HEK293 (cell line): ENCODE measurements at regions not wholly inside any gene's neighbourhood (a gene's known extent, or its start where the extent isn't known, plus 50 kb on each side); places are given as distances from the start of the nearest gene placed in this dataset.

Experiments used
- CTCF ChIA-PET: fragments of 350-600 bp; formaldehyde crosslinking; extraction: SDS; loops from one replicate; lab custom pipeline; 2021; ENCODE audit warnings: antibody characterized with exemption; lab: Yijun Ruan, JAX
- POLR2A ChIA-PET: fragments of 300-600 bp; formaldehyde crosslinking; extraction: SDS; loops from one replicate; lab custom pipeline; 2020; ENCODE audit warnings: antibody characterized with exemption, inconsistent platforms; lab: Yijun Ruan, JAX
- H3K27ac ChIP-seq: fragments of 200-500 bp; sonication (Bioruptor generic); 2 replicates; pipeline ENCODE4 v1.5.1; 2014; ENCODE audit warnings: low read depth, low read length, control low read depth, inconsistent platforms; ENCODE audit errors: extremely low read depth
- H3K36me3 ChIP-seq, 2 experiments: fragments of 200-500 bp in 1 of 2; sonication (Bioruptor generic) in 1 of 2; 1 replicate in 1 of 2; 2 replicates in 1 of 2; pipeline ENCODE4 v1.5.1; 2014 to 2017; ENCODE audit warnings: inconsistent platforms in 2 of 2, low read length in 2 of 2; ENCODE audit not compliant: control insufficient read depth in 2 of 2, insufficient read depth in 1 of 2
- H3K4me1 ChIP-seq: fragments of 200-500 bp; sonication (Bioruptor generic); 2 replicates; pipeline ENCODE4 v1.5.1; 2014; ENCODE audit warnings: mild to moderate bottlenecking, low read length, inconsistent platforms; ENCODE audit not compliant: control insufficient read depth, insufficient read depth
- H3K4me3 ChIP-seq: 2 replicates; pipeline ENCODE4 v1.5.1; 2011; ENCODE audit warnings: low read depth, mild to moderate bottlenecking, control low read depth, low read length, moderate library complexity
- H3K9me3 ChIP-seq: fragments of 200-500 bp; sonication (Bioruptor generic); 2 replicates; pipeline ENCODE4 v1.5.1; 2014; ENCODE audit warnings: low read depth, low read length, inconsistent platforms; ENCODE audit not compliant: control insufficient read depth, insufficient read depth
- FEZF1 ChIP-seq: fragments of 450-650 bp; formaldehyde crosslinking; IDR thresholded peaks from 2 replicates; pipeline ENCODE4 v1.5.1; 2016; ENCODE audit warnings: missing biosample characterization, missing genetic modification characterization
- HOXA7 ChIP-seq: sonication (generic); formaldehyde crosslinking; IDR thresholded peaks from 2 replicates; pipeline ENCODE4 v1.8.1; 2022; ENCODE audit warnings: missing genetic modification reagents, borderline replicate concordance
- KLF10 ChIP-seq: fragments of 450-650 bp; IDR thresholded peaks from 2 replicates; pipeline ENCODE4 v1.5.1; 2018; ENCODE audit warnings: missing biosample characterization, mild to moderate bottlenecking, missing genetic modification characterization
- KLF16 ChIP-seq: fragments of 450-650 bp; formaldehyde crosslinking; IDR thresholded peaks from 2 replicates; pipeline ENCODE4 v1.5.1; 2017; ENCODE audit warnings: missing biosample characterization, missing genetic modification characterization
- REPIN1 ChIP-seq: fragments of 450-650 bp; formaldehyde crosslinking; IDR thresholded peaks from 2 replicates; pipeline ENCODE4 v1.5.1; 2017; ENCODE audit warnings: missing biosample characterization, missing genetic modification characterization, low read depth
- SALL2 ChIP-seq: fragments of 450-650 bp; formaldehyde crosslinking; IDR thresholded peaks from 2 replicates; pipeline ENCODE4 v1.5.0; 2017; ENCODE audit warnings: missing biosample characterization, mild to moderate bottlenecking, missing genetic modification characterization, borderline replicate concordance
- TRIM28 ChIP-seq: IDR thresholded peaks from 2 replicates; pipeline ENCODE4 v1.6.1; 2011; ENCODE audit warnings: low read length, control low read depth, borderline replicate concordance
- YY2 ChIP-seq: fragments of 450-650 bp; formaldehyde crosslinking; IDR thresholded peaks from 2 replicates; pipeline ENCODE4 v1.5.1; 2016; ENCODE audit warnings: missing biosample characterization, missing genetic modification characterization
- ZNF112 ChIP-seq: fragments of 450-650 bp; formaldehyde crosslinking; IDR thresholded peaks from 2 replicates; pipeline ENCODE4 v1.5.0; 2017; ENCODE audit warnings: missing biosample characterization, missing genetic modification characterization
- ZNF155 ChIP-seq: fragments of 450-650 bp; formaldehyde crosslinking; IDR thresholded peaks from 2 replicates; pipeline ENCODE4 v1.5.1; 2016; ENCODE audit warnings: missing biosample characterization, missing genetic modification characterization
- ZNF2 ChIP-seq: fragments of 450-650 bp; formaldehyde crosslinking; IDR thresholded peaks from 2 replicates; pipeline ENCODE4 v1.5.1; 2016; ENCODE audit warnings: missing biosample characterization, missing genetic modification characterization
- ZNF23 ChIP-seq: fragments of 450-650 bp; formaldehyde crosslinking; IDR thresholded peaks from 2 replicates; pipeline ENCODE4 v1.5.1; 2016; ENCODE audit warnings: missing biosample characterization, missing genetic modification characterization, borderline replicate concordance
- ZNF302 ChIP-seq: fragments of 450-650 bp; formaldehyde crosslinking; IDR thresholded peaks from 2 replicates; pipeline ENCODE4 v1.5.1; 2016; ENCODE audit warnings: missing biosample characterization, missing genetic modification characterization, low read depth
- ZNF311 ChIP-seq: fragments of 450-650 bp; formaldehyde crosslinking; IDR thresholded peaks from 2 replicates; pipeline ENCODE4 v1.5.1; 2017; ENCODE audit warnings: missing biosample characterization, missing genetic modification characterization, borderline replicate concordance
- ZNF366 ChIP-seq: fragments of 450-650 bp; formaldehyde crosslinking; conservative IDR thresholded peaks from 2 replicates; pipeline ENCODE4 v1.5.1; 2016; ENCODE audit warnings: missing biosample characterization, missing genetic modification characterization
- ZNF404 ChIP-seq: fragments of 450-650 bp; formaldehyde crosslinking; IDR thresholded peaks from 2 replicates; pipeline ENCODE4 v1.5.1; 2017; ENCODE audit warnings: missing biosample characterization, missing genetic modification characterization
- ZNF510 ChIP-seq: fragments of 450-650 bp; formaldehyde crosslinking; IDR thresholded peaks from 2 replicates; pipeline ENCODE4 v1.5.1; 2018; ENCODE audit warnings: mild to moderate bottlenecking, missing genetic modification characterization, missing biosample characterization; ENCODE audit not compliant: insufficient replicate concordance
- ZNF571 ChIP-seq: fragments of 450-650 bp; formaldehyde crosslinking; IDR thresholded peaks from 2 replicates; pipeline ENCODE4 v1.5.0; 2017; ENCODE audit warnings: missing biosample characterization, missing genetic modification characterization
- ZNF837 ChIP-seq: fragments of 450-650 bp; formaldehyde crosslinking; IDR thresholded peaks from 2 replicates; pipeline ENCODE4 v1.5.1; 2016; ENCODE audit warnings: missing biosample characterization, missing genetic modification characterization
- TF ChIP-seq, protein P1 (sequence below): fragments of 450-650 bp; formaldehyde crosslinking; IDR thresholded peaks from 2 replicates; pipeline ENCODE4 v1.5.1; 2016; ENCODE audit warnings: missing biosample characterization, missing genetic modification characterization
- TF ChIP-seq, protein P2 (sequence below): fragments of 450-650 bp; formaldehyde crosslinking; IDR thresholded peaks from 2 replicates; pipeline ENCODE4 v1.5.1; 2016; ENCODE audit warnings: missing biosample characterization, missing genetic modification characterization
- TF ChIP-seq, protein P3 (sequence below): fragments of 450-650 bp; formaldehyde crosslinking; IDR thresholded peaks from 2 replicates; pipeline ENCODE4 v1.5.1; 2017; ENCODE audit warnings: missing biosample characterization, missing genetic modification characterization
- TF ChIP-seq, protein P4 (sequence below): fragments of 450-650 bp; formaldehyde crosslinking; conservative IDR thresholded peaks from 2 replicates; pipeline ENCODE4 v1.5.1; 2016; ENCODE audit warnings: low read depth, missing biosample characterization, missing genetic modification characterization

DNA sequence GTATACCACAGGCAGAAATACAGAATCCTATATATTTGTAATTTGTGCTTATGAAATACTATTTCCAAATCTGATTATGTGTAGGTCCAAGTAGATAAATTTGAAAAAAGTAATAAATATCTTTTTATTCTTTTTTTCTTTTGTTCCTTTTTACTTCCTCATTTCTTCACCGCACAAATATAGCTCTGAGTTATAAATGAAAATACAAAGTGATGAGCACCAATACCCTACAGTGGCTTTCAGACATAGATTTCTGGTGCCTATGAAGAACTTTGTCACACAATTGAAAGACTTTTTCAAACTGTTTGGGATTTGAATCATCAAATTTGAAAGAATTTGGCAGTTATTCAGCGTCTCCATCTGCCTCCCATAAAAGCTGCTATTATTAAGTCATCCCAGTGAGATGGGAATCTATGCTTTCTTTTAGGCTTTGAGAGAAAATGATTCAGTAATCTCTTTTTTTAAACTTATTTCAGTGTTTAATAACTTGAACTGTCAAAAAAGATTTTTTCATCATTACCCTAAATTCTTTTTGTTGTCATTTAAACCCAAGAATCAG lies 363.6 kb upstream of the GOLIM4 start:
- CTCF ChIA-PET, result interaction anchor here (0.6 to 1.1 kb wide), 2 partner anchors 159 to 251 kb away, joined by 3 read pairs; no protein-coding TSS in a partner anchor
- no peak for TF ChIP-seq KLF16 (tag by site-specific recombination)
- TF ChIP-seq HOXA7 (CRISPR knock-in tag), result no peak
- no peak for TF ChIP-seq ZNF155
- TF ChIP-seq REPIN1, result no peak
- no peak for TF ChIP-seq TRIM28
- TF ChIP-seq ZNF837 (tag by site-specific recombination), result no peak
- TF ChIP-seq YY2 (tag by site-specific recombination), result no peak
- TF ChIP-seq, protein P1, sequence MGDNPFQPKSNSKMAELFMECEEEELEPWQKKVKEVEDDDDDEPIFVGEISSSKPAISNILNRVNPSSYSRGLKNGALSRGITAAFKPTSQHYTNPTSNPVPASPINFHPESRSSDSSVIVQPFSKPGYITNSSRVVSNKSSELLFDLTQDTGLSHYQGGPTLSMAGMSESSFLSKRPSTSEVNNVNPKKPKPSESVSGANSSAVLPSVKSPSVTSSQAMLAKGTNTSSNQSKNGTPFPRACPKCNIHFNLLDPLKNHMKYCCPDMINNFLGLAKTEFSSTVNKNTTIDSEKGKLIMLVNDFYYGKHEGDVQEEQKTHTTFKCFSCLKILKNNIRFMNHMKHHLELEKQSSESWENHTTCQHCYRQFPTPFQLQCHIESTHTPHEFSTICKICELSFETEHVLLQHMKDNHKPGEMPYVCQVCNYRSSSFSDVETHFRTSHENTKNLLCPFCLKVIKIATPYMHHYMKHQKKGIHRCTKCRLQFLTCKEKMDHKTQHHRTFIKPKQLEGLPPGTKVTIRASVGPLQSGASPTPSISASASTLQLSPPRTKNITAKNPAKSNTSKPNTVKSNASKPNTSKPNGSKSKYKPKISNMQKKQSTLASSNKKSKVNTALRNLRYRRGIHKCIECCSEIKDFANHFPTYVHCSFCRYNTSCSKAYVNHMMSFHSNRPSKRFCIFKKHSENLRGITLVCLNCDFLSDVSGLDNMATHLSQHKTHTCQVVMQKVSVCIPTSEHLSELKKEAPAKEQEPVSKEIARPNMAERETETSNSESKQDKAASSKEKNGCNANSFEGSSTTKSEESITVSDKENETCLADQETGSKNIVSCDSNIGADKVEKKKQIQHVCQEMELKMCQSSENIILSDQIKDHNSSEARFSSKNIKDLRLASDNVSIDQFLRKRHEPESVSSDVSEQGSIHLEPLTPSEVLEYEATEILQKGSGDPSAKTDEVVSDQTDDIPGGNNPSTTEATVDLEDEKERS (tag by site-specific recombination), result no peak
- no peak for TF ChIP-seq ZNF2 (tag by site-specific recombination)
- no peak for TF ChIP-seq ZNF571 (tag by site-specific recombination)
- no peak for TF ChIP-seq ZNF404 (tag by site-specific recombination)
- TF ChIP-seq, protein P2, sequence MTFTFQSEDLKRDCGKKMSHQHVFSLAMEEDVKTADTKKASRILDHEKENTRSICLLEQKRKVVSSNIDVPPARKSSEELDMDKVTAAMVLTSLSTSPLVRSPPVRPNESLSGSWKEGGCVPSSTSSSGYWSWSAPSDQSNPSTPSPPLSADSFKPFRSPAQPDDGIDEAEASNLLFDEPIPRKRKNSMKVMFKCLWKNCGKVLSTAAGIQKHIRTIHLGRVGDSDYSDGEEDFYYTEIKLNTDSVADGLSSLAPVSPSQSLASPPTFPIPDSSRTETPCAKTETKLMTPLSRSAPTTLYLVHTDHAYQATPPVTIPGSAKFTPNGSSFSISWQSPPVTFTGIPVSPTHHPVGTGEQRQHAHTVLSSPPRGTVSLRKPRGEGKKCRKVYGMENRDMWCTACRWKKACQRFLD (tag by site-specific recombination), result no peak
- no peak for TF ChIP-seq ZNF311 (tag by site-specific recombination)
- TF ChIP-seq SALL2 (tag by site-specific recombination), result no peak
- TF ChIP-seq KLF10 (tag by site-specific recombination), result no peak
- TF ChIP-seq ZNF112 (tag by site-specific recombination), result no peak
- TF ChIP-seq ZNF302 (tag by site-specific recombination), result no peak
- TF ChIP-seq, all 188 proteins: peak for 0
- no peaks in the 10 kb centered on the region for H3K9me3 ChIP-seq
- no peak overlapping the region for H3K4me3 ChIP-seq
- no peaks in the 10 kb centered on the region for H3K4me1 ChIP-seq
- H3K27ac ChIP-seq, result no peak overlapping the region
- POLR2A ChIA-PET, result no interaction called here
- H3K36me3 ChIP-seq, result no peaks in the 10 kb centered on the region

DNA sequence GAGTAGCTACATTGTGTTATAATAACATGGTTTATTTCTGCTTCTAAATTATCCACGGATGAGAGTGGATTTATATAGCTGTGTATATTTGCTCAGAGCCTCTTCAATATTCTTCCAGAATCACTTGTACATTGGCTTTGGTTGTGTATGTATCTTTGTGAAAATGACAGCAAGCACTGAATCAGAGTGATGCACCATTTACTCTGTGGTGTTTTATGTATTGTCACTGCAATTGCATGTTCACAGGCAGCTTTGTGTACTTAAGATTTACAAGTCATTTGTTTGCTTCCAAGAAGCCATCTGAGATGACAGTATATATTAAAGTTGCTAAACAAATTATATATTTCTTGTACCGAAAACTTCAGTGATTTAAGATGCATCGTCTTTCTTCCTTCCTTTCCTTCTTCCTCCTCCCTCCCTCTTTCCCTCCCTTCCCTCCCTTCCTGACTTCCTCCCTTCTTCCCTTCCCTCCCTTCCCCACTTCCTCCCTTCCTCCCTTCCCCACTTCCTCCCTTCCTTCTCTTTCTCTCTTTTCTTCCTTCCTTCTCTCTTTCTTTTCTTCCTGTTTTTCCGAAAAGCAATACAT lies 362.3 kb upstream of the GOLIM4 start:
- no peak overlapping the region for H3K4me3 ChIP-seq
- CTCF ChIA-PET, result interaction anchor here (0.7 kb wide), 1 partner anchor 154 kb away, joined by 3 read pairs; no protein-coding TSS in a partner anchor
- POLR2A ChIA-PET, result no interaction called here
- TF ChIP-seq, protein P2 (tag by site-specific recombination), result no peak
- TF ChIP-seq ZNF510 (tag by site-specific recombination) (no peak), ZNF366 (tag by site-specific recombination) (peak; percentile 81), FEZF1 (no peak), ZNF23 (tag by site-specific recombination) (no peak)
- TF ChIP-seq, protein P3, sequence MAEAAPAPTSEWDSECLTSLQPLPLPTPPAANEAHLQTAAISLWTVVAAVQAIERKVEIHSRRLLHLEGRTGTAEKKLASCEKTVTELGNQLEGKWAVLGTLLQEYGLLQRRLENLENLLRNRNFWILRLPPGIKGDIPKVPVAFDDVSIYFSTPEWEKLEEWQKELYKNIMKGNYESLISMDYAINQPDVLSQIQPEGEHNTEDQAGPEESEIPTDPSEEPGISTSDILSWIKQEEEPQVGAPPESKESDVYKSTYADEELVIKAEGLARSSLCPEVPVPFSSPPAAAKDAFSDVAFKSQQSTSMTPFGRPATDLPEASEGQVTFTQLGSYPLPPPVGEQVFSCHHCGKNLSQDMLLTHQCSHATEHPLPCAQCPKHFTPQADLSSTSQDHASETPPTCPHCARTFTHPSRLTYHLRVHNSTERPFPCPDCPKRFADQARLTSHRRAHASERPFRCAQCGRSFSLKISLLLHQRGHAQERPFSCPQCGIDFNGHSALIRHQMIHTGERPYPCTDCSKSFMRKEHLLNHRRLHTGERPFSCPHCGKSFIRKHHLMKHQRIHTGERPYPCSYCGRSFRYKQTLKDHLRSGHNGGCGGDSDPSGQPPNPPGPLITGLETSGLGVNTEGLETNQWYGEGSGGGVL (tag by site-specific recombination), result peak; percentile 47
- TF ChIP-seq, protein P4, sequence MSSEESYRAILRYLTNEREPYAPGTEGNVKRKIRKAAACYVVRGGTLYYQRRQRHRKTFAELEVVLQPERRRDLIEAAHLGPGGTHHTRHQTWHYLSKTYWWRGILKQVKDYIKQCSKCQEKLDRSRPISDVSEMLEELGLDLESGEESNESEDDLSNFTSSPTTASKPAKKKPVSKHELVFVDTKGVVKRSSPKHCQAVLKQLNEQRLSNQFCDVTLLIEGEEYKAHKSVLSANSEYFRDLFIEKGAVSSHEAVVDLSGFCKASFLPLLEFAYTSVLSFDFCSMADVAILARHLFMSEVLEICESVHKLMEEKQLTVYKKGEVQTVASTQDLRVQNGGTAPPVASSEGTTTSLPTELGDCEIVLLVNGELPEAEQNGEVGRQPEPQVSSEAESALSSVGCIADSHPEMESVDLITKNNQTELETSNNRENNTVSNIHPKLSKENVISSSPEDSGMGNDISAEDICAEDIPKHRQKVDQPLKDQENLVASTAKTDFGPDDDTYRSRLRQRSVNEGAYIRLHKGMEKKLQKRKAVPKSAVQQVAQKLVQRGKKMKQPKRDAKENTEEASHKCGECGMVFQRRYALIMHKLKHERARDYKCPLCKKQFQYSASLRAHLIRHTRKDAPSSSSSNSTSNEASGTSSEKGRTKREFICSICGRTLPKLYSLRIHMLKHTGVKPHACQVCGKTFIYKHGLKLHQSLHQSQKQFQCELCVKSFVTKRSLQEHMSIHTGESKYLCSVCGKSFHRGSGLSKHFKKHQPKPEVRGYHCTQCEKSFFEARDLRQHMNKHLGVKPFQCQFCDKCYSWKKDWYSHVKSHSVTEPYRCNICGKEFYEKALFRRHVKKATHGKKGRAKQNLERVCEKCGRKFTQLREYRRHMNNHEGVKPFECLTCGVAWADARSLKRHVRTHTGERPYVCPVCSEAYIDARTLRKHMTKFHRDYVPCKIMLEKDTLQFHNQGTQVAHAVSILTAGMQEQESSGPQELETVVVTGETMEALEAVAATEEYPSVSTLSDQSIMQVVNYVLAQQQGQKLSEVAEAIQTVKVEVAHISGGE (tag by site-specific recombination), result no peak
- no peak overlapping the region for H3K27ac ChIP-seq
- no peaks in the 10 kb centered on the region for H3K4me1 ChIP-seq
- no peaks in the 10 kb centered on the region for H3K36me3 ChIP-seq
- H3K9me3 ChIP-seq, result no peaks in the 10 kb centered on the region
